ENCODE measurements at regions not wholly inside any gene's neighbourhood (a gene's known extent, or its start where the extent isn't known, plus 50 kb on each side); places are given as distances from the start of the nearest gene placed in this dataset.
"Not testable (repeated sequence)": the region's sequence is repeated elsewhere in the genome, so short reads cannot be mapped to it uniquely, and the experiment has no call there.

GRCh38 chr5:90093751-90094485 is 315.6 kb downstream of the CETN3 start:
- H3K9me3 ChIP-seq (ENCODE audit: control insufficient read depth, insufficient read depth, low read length): no peaks in the 10 kb centered on the region
- no peaks in the 10 kb centered on the region for H3K27me3 ChIP-seq (ENCODE audit: control insufficient read depth, insufficient read depth, low read length)
- H3K27ac ChIP-seq (ENCODE audit: low read depth, low read length): no peak overlapping the region
- ChIA-PET CTCF (no interaction called here), POLR2A (no interaction called here)
- no peak overlapping the region for H3K4me3 ChIP-seq (ENCODE audit: low read depth, low read length)
- TF ChIP-seq, protein P1, sequence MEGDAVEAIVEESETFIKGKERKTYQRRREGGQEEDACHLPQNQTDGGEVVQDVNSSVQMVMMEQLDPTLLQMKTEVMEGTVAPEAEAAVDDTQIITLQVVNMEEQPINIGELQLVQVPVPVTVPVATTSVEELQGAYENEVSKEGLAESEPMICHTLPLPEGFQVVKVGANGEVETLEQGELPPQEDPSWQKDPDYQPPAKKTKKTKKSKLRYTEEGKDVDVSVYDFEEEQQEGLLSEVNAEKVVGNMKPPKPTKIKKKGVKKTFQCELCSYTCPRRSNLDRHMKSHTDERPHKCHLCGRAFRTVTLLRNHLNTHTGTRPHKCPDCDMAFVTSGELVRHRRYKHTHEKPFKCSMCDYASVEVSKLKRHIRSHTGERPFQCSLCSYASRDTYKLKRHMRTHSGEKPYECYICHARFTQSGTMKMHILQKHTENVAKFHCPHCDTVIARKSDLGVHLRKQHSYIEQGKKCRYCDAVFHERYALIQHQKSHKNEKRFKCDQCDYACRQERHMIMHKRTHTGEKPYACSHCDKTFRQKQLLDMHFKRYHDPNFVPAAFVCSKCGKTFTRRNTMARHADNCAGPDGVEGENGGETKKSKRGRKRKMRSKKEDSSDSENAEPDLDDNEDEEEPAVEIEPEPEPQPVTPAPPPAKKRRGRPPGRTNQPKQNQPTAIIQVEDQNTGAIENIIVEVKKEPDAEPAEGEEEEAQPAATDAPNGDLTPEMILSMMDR (IDR thresholded peaks at IDR 0.05; ENCODE audit: low read depth, low read length): no peak
- DNase-seq (ENCODE audit: low read depth, low spot score): no peak

DNA sequence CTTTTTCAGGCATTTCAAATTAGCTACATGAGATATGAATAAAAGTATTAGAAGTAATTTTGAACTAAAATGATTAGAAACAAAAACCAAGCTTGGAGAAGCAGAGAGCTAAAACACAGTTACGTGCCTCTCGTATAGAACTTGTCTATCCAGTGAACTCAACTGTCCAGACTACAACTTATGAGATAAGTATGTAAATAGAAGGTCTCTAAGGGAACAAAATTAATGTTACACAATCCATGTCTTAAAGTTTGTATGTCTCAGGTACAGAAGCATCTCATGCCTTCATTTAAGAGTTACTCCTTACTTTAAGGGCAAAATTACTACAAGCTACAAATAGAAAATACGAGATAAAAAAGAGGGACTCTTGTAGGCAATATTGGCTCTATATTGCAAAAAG is 316.8 kb downstream of the CETN3 start:
- Histone ChIP-seq H3K27me3 (ENCODE audit: control insufficient read depth, insufficient read depth, low read length) (no peaks in the 10 kb centered on the region), H3K27ac (ENCODE audit: low read depth, low read length) (no peak overlapping the region), H3K9me3 (ENCODE audit: control insufficient read depth, insufficient read depth, low read length) (no peaks in the 10 kb centered on the region), H3K4me3 (ENCODE audit: low read depth, low read length) (no peak overlapping the region)
- ChIA-PET CTCF (no interaction called here), POLR2A (no interaction called here)
- DNase-seq (ENCODE audit: low read depth, low spot score): no peak
- TF ChIP-seq, protein P1 (IDR thresholded peaks at IDR 0.05; ENCODE audit: low read depth, low read length): no peak

GRCh38 chr5:90084342-90084741 is 325.2 kb downstream of the CETN3 start:
- ChIA-PET POLR2A (no interaction called here), CTCF (no interaction called here)
- H3K27me3 ChIP-seq (ENCODE audit: control insufficient read depth, insufficient read depth, low read length): no peaks in the 10 kb centered on the region
- no peak overlapping the region for H3K4me3 ChIP-seq (ENCODE audit: low read depth, low read length)
- DNase-seq (ENCODE audit: low read depth, low spot score): no peak
- H3K27ac ChIP-seq (ENCODE audit: low read depth, low read length): no peak overlapping the region
- TF ChIP-seq, protein P1 (IDR thresholded peaks at IDR 0.05; ENCODE audit: low read depth, low read length): no peak
- no peaks in the 10 kb centered on the region; the same call in 1 of the 2 replicates for H3K9me3 ChIP-seq (ENCODE audit: control insufficient read depth, insufficient read depth, low read length)

- DNase-seq (ENCODE audit: low read depth, low spot score); H3K9me3 ChIP-seq (ENCODE audit: control insufficient read depth, insufficient read depth, low read length); CTCF ChIA-PET; POLR2A ChIA-PET; H3K27ac ChIP-seq (ENCODE audit: low read depth, low read length); H3K27me3 ChIP-seq (ENCODE audit: control insufficient read depth, insufficient read depth, low read length); H3K4me3 ChIP-seq (ENCODE audit: low read depth, low read length): not testable (repeated sequence)
These were observed 336.5 kb downstream of the CETN3 start for GRCh38 chr5:90073026-90073570.

GRCh38 chr5:90071656-90072055 is 337.9 kb downstream of the CETN3 start:
- Histone ChIP-seq H3K27me3 (ENCODE audit: control insufficient read depth, insufficient read depth, low read length) (no peaks in the 10 kb centered on the region), H3K27ac (ENCODE audit: low read depth, low read length) (no peak overlapping the region), H3K9me3 (ENCODE audit: control insufficient read depth, insufficient read depth, low read length) (no peaks in the 10 kb centered on the region; the same call in 1 of the 2 replicates), H3K4me3 (ENCODE audit: low read depth, low read length) (no peak overlapping the region)
- DNase-seq (ENCODE audit: low read depth, low spot score): no peak
- POLR2A ChIA-PET: no interaction called here
- TF ChIP-seq, protein P1 (IDR thresholded peaks at IDR 0.05; ENCODE audit: low read depth, low read length): no peak
- CTCF ChIA-PET: no interaction called here

Data from AG04450 (cell line).